NCI-H526 (cell line): ENCODE measurements at regions not wholly inside any gene's neighbourhood (a gene's known extent, or its start where the extent isn't known, plus 50 kb on each side); places are given as distances from the start of the nearest gene placed in this dataset.
"Not testable (repeated sequence)": the region's sequence is repeated elsewhere in the genome, so short reads cannot be mapped to it uniquely, and the experiment has no call there.

Experiments
- DNase-seq, 2 experiments: peaks; one replicate each; lab custom pipeline; 2025; lab: John Stamatoyannopoulos, UW

DNA sequence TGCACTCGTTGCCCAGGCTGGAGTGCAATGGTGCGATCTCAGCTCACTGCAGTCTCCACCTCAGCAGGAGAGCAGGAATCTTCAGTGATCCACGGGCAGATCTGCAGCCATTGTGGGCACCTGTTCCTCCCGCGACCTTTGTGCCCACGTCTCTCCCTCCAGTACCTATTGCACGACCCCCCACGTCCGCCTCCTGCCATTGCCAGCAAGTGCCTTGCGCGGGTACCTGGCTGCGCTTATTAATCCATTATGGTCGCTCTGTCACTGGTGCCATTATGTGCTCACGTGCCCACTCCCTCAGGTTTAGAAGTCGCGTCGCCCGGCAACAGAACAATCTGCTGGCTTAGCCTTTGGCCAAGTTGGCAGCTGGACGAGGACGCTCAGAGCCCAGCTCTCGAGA lies 146.2 kb upstream of the C1QTNF3 start:
- not testable (repeated sequence) for DNase-seq

DNA sequence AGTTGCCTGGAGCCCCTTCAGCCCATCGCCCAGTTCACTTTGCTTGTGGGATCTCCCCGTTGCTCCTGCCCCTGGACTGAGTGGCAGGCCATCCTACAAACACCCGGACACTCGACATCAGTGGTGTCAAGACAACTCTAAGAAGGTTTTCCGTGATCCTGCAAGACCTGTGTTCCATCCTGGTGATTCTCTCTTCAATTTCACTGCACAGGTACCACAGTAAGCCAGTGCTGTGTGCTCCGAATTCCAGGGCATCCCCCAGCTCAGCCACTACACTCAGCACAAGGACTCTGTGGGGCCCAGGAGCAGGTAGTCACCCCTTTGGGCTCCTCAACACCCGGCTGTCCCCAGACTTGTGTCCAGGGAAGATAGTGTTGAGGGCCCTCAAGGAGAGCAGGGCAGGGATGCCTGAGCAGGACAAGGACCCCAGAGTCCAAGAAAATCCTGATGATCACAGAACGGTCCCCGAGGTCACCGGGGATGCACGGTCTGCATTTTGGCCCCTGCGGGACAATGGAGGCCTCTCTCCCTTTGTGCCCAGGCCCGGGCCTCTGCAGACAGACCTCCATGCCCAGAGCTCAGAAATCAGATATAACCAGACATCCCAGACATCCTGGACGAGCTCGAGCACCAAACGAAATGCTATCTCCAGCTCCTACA lies 146.9 kb upstream of the C1QTNF3 start:
- DNase-seq: not testable (repeated sequence)

DNA sequence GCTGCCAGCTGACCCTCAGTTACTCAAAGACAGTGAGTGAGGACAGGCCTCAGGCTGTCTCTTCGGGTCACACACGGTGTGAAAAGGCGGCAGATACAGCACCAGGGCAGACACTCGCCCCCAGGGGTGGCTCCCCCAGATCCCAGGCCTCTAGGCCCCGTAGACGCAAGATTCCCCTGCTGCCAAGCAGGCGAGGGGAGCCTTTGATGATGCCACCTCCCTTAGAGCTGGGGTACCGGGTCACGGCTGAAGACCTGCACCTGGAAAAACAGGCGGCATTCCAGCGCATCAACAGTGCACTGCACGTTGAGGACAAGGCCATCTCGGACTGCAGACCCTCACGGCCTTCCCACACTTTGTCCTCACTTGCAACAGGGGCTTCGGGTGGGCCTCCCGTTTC lies 147.5 kb upstream of the C1QTNF3 start:
- not testable (repeated sequence) for DNase-seq

DNA sequence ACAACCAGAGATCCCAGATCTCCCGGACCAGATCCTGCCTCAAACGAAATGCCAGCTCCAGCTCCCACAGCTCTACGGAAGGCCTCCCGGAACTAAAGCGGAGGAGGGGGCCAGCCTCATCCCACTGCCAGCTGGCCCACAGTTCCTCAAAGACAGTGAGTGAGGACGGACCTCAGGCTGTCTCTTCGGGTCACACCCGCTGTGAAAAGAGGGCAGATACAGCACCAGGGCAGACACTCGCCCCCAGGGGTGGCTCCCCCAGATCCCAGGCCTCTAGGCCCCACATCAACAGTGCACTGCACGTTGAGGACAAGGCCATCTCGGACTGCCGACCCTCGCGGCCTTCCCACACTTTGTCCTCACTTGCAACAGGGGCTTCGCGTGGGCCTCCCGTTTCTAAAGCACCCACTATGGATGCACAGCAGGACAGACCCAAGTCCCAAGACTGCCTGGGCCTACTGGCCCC lies 148.3 kb upstream of the C1QTNF3 start:
- DNase-seq: not testable (repeated sequence)

GRCh38 chr5:34192064-34192922 lies 149.3 kb upstream of the C1QTNF3 start:
- DNase-seq: not testable (repeated sequence)

- DNase-seq: not testable (repeated sequence)
Observed at GRCh38 chr5:34192923-34193262, 149.9 kb upstream of the C1QTNF3 start.

- not testable (repeated sequence) for DNase-seq
Observed at GRCh38 chr5:34193297-34193696, 150.3 kb upstream of the C1QTNF3 start.

- not testable (repeated sequence) for DNase-seq
Observed at GRCh38 chr5:34193804-34194203, 150.8 kb upstream of the C1QTNF3 start.

DNA sequence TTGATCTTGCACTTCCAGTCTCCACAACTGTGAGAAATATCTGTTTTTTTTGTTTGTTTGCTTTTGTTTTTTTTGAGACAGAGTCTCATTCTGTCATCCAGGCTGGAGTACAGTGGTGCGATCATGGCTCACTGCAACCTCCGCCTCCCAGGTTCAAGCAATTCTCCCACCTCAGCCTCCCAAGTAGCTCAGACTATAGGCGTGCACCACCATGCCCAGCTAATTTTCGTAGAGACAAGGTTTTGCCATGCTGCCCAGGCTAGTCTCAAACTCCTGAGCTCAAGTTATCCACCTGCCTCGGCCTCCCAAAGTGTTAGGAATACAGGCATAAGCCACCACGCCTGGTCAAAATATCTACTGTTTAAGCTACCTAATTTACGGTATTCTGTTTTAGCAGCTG lies 153.1 kb upstream of the C1QTNF3 start:
- not testable (repeated sequence) for DNase-seq

GRCh38 chr5:34205347-34205746 lies 162.3 kb upstream of the C1QTNF3 start:
- DNase-seq: not testable (repeated sequence)

DNA sequence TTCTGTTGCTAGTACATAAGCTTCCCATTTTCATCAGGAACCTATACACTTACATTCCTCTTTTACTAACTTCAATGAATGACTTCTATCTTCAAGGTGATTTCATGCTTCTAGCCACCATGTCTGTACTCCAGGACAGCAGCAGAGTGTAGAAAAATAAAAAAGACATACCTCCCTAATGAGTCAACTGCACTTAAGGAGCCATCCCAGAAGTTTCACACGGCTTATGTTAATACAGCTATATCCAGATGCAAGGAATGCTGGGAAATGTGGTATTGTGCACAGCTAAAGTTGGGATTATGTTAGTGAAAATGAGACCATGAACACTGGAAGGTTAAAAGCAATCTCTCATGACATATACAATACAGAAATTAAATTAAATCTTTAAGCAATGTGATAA lies 174.4 kb upstream of the C1QTNF3 start:
- not testable (repeated sequence) for DNase-seq

- not testable (repeated sequence) for DNase-seq
Observed at GRCh38 chr5:34221329-34222073, 178.5 kb upstream of the C1QTNF3 start.

DNA sequence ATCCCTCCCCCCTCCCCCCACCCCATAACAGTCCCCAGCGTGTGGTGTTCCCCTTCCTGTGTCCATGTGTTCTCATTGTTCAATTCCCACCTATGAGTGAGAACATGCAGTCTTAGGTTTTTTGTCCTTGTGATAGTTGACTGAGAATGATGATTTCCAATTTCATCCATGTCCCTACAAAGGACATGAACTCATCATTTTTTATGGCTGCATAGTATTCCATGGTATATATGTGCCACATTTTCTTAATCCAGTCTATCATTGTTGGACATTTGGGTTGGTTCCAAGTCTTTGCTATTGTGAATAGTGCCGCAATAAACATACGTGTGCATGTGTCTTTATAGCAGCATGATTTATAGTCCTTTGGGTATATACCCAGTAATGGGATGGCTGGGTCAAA lies 180.1 kb upstream of the C1QTNF3 start:
- not testable (repeated sequence) for DNase-seq

DNA sequence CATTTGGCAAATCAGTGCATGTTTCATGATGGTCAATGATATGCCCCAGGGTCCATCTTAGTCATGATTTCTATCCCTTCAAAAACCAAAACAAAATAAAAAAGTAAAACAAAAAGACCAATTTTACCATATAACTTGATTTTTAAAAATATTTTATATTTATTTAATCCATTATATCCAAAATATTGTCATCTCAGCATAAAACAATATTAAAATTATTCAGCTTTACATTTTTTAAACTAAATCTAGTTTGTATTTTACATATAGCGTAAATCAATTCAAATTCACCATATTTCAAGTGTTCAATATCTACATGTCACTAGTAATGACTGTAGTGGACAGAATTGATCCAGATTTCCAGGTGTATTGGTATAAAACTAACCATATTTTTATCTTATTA lies 187.4 kb upstream of the C1QTNF3 start:
- not testable (repeated sequence) for DNase-seq

GRCh38 chr5:34243802-34244201 lies 200.8 kb upstream of the C1QTNF3 start:
- DNase-seq: not testable (repeated sequence)

- DNase-seq: not testable (repeated sequence)
Observed at GRCh38 chr5:34244281-34245031, 201.4 kb upstream of the C1QTNF3 start.

- not testable (repeated sequence) for DNase-seq
Observed at GRCh38 chr5:34245032-34245394, 202.0 kb upstream of the C1QTNF3 start.

- peak; percentile 57 to 71 for DNase-seq
Observed at GRCh38 chr5:34245813-34246212, 202.8 kb upstream of the C1QTNF3 start.

DNA sequence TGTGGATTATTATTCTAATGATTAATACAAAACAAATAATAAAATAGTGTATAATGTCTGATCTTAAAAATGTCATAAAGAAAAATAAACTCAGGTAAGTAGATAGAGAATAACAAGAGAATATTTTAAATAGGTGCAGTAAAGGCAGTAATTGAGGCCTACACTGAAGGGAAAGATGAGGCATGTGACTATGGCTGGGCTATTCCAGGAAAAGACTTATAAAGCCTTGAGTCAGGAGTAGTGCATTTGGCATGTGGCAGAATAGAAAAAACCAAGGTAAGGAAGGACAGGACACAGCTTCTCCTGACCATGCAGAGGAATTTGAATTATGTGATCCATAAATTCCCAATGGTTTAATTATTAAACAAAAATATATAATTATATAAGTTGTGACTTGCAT lies 215.6 kb upstream of the C1QTNF3 start:
- not testable (repeated sequence) for DNase-seq

DNA sequence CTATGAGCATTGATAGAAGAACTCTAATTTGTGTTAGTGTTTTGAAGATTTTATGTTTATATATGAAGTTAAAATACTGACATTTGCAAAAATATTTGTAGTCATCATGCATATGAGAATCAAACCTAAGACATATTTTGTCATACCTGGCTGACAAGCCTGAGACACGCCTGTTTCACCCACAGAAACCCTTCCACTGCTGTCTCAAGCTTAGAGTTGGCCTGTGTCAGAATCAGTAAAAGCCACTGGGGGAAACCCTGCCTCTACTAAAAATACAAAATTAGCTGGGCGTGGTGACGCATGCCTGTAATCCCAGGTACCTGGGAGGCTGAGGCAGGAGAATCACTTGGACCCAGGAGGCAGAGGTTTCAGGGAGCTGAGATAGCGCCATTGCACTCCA lies 218.0 kb upstream of the C1QTNF3 start:
- not testable (repeated sequence) for DNase-seq

DNA sequence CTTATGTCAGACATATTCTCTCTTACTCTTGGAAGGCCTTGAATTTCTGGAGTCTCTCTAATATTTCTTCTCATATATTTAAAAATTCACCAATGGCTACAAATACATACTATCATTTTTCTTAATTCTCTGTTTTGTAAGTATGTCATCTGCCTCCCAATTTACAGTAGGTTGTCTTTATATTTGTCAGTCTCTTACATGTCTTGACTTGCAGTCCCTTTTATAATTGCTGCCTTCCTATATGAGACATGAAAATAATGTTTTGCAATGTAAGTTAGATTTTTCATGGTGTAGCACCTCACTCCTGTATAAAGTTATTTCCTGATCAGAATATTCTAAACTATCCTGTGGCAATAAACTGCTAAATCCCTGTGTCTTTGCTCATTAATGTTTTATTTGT lies 223.1 kb upstream of the C1QTNF3 start:
- DNase-seq: not testable (repeated sequence)

DNA sequence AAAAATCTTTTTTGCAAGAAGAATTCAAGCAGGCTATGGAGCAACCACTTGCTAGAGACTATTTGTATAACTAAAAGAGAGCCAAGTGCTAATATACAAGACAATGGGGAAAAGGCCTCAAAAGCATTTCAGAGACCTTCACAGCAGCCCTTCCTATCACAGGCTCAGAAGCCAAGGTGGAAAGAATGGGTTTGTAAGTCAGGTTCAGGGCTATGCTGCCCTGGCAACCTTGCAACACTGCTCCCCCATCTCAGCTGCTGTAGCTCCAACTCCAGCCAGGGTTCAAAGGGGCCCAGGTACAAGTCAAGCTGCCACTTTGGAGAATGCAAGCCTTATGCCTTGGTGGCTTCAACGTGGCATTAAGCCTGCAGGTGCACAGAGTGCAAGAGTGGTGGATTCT lies 253.7 kb upstream of the C1QTNF3 start:
- DNase-seq: not testable (repeated sequence)
